ENCODE measurements at regions not wholly inside any gene's neighbourhood (a gene's known extent, or its start where the extent isn't known, plus 50 kb on each side); places are given as distances from the start of the nearest gene placed in this dataset.

- TF ChIP-seq MAX (IDR thresholded peaks at IDR 0.05) (no peak), CTCF (IDR thresholded peaks at IDR 0.05 in 2 of 3, conservative IDR thresholded peaks at IDR 0.05 in 1 of 3; ENCODE audit: borderline replicate concordance in 1 of 3, insufficient read depth in 1 of 3, low read depth in 2 of 3, low read length in 2 of 3) (no peak), ZNF274 (IDR thresholded peaks at IDR 0.05; ENCODE audit: low read depth, low read length) (no peak), EZH2 (IDR thresholded peaks at IDR 0.05) (no peak), YY1 (IDR thresholded peaks at IDR 0.05; ENCODE audit: extremely low read depth, insufficient replicate concordance, low read depth, low read length) (no peak), SP1 (IDR thresholded peaks at IDR 0.05; ENCODE audit: low read depth) (no peak), POLR2AphosphoS5 (IDR thresholded peaks at IDR 0.05; ENCODE audit: low read depth, low read length) (no peak), POLR2A (IDR thresholded peaks at IDR 0.05; ENCODE audit: borderline replicate concordance, extremely low read depth, insufficient read depth, insufficient read length) (no peak), EZH2phosphoT487 (IDR thresholded peaks at IDR 0.05; ENCODE audit: borderline replicate concordance) (no peak)
These were observed 130.7 kb upstream of the CELF2 start for GRCh38 chr10:10886861-10887531.

Data from HCT116 (cell line).